ENCODE measurements at regions not wholly inside any gene's neighbourhood (a gene's known extent, or its start where the extent isn't known, plus 50 kb on each side); places are given as distances from the start of the nearest gene placed in this dataset.

DNA sequence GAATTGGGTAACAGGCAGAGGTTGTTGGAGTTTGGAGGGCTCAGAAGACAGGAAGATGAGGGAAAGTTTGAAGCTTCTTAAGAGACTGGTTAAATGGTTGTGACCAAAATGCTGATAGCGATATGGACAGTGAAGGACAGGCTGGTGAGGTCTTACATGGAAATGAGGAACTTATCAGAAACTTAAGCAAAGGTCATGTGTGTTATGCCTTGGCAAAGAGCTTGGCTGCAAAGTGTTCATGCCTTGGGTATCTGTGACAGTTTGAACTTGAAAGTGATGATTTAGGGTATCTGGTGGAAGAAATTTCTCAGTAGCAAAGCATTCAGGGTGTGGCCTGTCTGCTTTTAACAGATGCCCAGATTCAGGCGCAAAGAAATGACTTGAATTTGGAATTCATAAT, 64.5 kb upstream of the EEPD1 start:
- DNase-seq = no peak
- TF ChIP-seq, protein P1, sequence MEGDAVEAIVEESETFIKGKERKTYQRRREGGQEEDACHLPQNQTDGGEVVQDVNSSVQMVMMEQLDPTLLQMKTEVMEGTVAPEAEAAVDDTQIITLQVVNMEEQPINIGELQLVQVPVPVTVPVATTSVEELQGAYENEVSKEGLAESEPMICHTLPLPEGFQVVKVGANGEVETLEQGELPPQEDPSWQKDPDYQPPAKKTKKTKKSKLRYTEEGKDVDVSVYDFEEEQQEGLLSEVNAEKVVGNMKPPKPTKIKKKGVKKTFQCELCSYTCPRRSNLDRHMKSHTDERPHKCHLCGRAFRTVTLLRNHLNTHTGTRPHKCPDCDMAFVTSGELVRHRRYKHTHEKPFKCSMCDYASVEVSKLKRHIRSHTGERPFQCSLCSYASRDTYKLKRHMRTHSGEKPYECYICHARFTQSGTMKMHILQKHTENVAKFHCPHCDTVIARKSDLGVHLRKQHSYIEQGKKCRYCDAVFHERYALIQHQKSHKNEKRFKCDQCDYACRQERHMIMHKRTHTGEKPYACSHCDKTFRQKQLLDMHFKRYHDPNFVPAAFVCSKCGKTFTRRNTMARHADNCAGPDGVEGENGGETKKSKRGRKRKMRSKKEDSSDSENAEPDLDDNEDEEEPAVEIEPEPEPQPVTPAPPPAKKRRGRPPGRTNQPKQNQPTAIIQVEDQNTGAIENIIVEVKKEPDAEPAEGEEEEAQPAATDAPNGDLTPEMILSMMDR (IDR thresholded peaks at IDR 0.05) = no peak

DNA sequence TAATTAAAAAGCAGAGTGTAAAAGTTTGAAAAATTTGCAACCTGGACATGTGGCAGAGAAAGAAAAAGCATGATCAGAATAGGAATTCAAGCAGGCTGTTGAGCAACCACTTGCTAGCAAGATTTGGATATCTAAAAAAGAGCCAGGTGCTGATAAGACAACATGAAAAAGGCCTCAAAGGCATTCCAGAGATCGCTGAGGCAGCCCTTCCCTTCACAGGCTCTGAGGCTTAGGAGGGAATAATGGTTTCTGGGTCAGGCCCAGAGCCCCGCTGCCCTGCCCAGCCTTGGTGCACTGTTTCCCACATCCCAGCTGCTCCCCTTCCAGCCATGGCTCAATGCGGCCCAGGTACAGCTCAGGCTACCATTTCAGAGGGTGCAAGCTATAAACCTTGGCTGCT, 64.1 kb upstream of the EEPD1 start:
- no peak overlapping the region for H3K27ac ChIP-seq
- no peak for DNase-seq
- ATAC-seq = no peak

More for the DNA sequence above, 64.5 kb upstream of the EEPD1 start:
- Histone ChIP-seq H3K4me3 (no peak overlapping the region), H3K27ac (no peak overlapping the region), H3K36me3 (no peaks in the 10 kb centered on the region), H3K9me3 (peaks cover 0 to 4% of the 10 kb centered on the region in 2 donors), H3K4me1 (no peaks in the 10 kb centered on the region), H3K27me3 (no peaks in the 10 kb centered on the region)
- no peak for ATAC-seq
- intact Hi-C loops (cut with DNase I) = no loop called here

DNA sequence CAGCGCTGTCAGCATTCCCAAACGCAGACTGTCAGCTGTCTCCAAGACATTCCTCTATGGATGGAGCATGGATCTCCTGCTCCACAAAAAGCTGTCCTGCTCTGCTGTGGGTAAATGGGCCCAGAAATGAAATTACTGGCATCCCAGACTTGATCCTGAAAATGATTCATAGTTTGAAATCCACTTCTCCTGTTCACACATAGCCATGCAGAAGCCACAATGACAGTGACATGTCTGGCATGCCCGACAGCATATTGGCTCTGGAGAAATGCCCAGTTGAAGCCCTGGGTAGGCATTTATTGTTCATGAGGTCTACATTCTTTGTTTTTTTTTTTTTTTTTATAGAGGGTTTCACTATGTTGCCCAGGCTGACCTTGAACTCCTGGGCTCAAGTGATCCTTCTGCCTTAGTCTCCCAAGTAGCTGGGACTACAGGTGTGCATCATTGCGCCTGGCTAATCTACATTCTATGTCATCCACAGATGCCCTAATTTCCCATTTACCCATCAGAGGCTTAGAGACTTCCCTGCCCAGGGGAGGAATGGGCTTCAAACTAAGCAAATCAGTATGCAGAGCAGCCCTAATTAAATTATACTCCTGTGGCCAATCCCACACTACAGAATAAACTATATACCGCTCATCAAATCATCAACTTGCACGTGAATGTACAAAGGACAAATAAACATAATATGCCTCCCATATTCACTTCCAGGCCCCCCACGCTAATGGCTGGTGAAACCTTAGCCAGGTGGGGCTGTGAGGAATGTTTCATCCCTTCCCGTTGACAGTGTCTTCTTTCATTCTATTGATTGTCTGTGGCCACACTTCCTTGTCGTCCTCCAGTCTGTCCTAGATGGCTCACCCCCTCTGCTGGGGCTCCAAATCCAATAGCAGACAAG, 61.8 kb upstream of the EEPD1 start:
- TF ChIP-seq, protein P1 (IDR thresholded peaks at IDR 0.05) = no peak
- intact Hi-C loops (cut with DNase I) = no loop called here
- Histone ChIP-seq H3K36me3 (no peaks in the 10 kb centered on the region), H3K4me1 (no peaks in the 10 kb centered on the region), H3K4me3 (no peak overlapping the region), H3K9me3 (peaks cover 0 to 4% of the 10 kb centered on the region in 2 donors), H3K27ac (no peak overlapping the region), H3K27me3 (no peaks in the 10 kb centered on the region)
- DNase-seq (no peak), ATAC-seq (no peak)

More for the DNA sequence above, 64.1 kb upstream of the EEPD1 start:
- TF ChIP-seq, protein P1 (IDR thresholded peaks at IDR 0.05) = no peak
- Histone ChIP-seq H3K4me1 (no peaks in the 10 kb centered on the region), H3K9me3 (peaks cover 0 to 4% of the 10 kb centered on the region in 2 donors), H3K27me3 (no peaks in the 10 kb centered on the region), H3K4me3 (no peak overlapping the region), H3K36me3 (no peaks in the 10 kb centered on the region)
- intact Hi-C loops (cut with DNase I) = no loop called here

DNA sequence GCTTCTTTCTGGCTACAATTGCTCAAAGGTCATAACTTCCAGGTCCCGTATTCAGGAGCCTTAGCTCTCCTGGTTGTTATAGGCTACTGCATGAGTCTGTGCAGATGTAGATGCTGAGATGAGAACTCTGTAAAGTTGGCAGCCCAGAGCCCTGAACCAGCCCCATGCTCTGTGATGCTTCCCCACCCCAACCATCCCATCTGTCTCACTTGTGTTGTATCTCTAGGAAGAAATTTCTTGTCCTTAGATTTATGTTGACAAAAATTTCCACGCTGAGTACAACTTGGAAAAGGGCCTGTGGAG, 61.2 kb upstream of the EEPD1 start:
- peaks cover 0 to 4% of the 10 kb centered on the region in 2 donors for H3K9me3 ChIP-seq
- TF ChIP-seq, protein P1 (IDR thresholded peaks at IDR 0.05) = no peak
- no peak overlapping the region for H3K4me3 ChIP-seq
- DNase-seq (no peak), ATAC-seq (no peak)
- no peaks in the 10 kb centered on the region for H3K27me3 ChIP-seq
- H3K36me3 ChIP-seq = no peaks in the 10 kb centered on the region
- no peaks in the 10 kb centered on the region for H3K4me1 ChIP-seq
- no peak overlapping the region for H3K27ac ChIP-seq
- intact Hi-C loops (cut with DNase I) = no loop called here

DNA sequence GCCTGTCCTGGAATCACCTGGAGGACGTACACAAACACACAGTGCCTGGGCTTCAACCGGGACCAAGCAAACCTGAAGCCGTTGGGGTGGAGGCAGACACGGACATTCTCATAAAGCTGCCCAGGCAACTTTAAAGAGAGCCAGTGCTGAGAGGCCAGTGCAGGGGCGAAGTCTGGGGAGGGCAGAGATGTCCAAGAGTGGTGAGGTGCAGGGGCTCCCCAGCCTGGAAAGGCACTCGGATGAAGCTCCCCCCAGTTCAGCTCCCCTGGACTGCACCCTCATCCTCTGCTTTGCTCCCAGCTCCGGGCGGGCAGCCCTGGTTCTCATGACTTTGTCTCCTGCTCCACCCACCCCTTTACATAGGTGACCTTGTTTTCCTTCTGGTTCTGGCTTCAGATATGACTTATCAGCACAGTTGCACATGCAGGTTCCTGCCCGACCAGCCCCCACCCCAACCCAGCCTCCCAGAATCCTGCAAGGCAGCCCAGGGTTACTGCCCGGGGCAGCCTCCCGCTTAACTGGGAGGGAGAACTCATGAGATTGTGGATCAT, 60.8 kb upstream of the EEPD1 start:
- H3K27me3 ChIP-seq = no peaks in the 10 kb centered on the region
- H3K4me3 ChIP-seq = no peak overlapping the region
- H3K9me3 ChIP-seq = peaks cover 0 to 4% of the 10 kb centered on the region in 2 donors
- ATAC-seq (no peak), DNase-seq (no peak)
- H3K36me3 ChIP-seq = no peaks in the 10 kb centered on the region
- H3K4me1 ChIP-seq = no peaks in the 10 kb centered on the region
- no peak overlapping the region for H3K27ac ChIP-seq
- TF ChIP-seq, protein P1 (IDR thresholded peaks at IDR 0.05) = no peak
- intact Hi-C loops (cut with DNase I) = no loop called here

All from left lung (tissue), 4 donors.